Naive thymus-derived CD8-positive, alpha-beta T cell (primary cell): ENCODE measurements at regions not wholly inside any gene's neighbourhood (a gene's known extent, or its start where the extent isn't known, plus 50 kb on each side); places are given as distances from the start of the nearest gene placed in this dataset.
"Not testable (repeated sequence)": the region's sequence is repeated elsewhere in the genome, so short reads cannot be mapped to it uniquely, and the experiment has no call there.

Experiments used
- ATAC-seq, 2 donors: fragments of 150-1000 bp; cut with Tn5 transposase in 1 of 2; sonication (Bioruptor Pico), chemical (Tn5 transposase) in 1 of 2; 1 replicate in 1 of 2; 2 replicates in 1 of 2; pipeline ENCODE4 v1.10.0; 2021; ENCODE audit warnings: mild to moderate bottlenecking in 2 of 2, moderate library complexity in 2 of 2
- POLR2A ChIA-PET: fragments of 350-600 bp; sonication (Branson Sonifier 250); formaldehyde crosslinking; loops from one replicate; lab custom pipeline; 2021; ENCODE audit warnings: antibody characterized with exemption; lab: Charles Lee
- DNase-seq, 10 donors: peaks; one replicate each; pipeline versions ENCODE4 v3.0.0 to v3.0.0-alpha.2; 2020 to 2022
- H3K27ac Mint-ChIP-seq, 10 donors: one replicate each; pipeline ENCODE4 v1.8.0; 2020 to 2022; ENCODE audit warnings: mild to moderate bottlenecking in 10 of 10, mixed read lengths in 10 of 10, moderate library complexity in 4 of 10, inconsistent platforms in 1 of 10
- H3K27me3 Mint-ChIP-seq, 5 donors: one replicate each; pipeline ENCODE4 v1.8.0; 2021 to 2022; ENCODE audit warnings: mixed read lengths in 5 of 5
- H3K36me3 Mint-ChIP-seq, 3 donors: one replicate each; pipeline ENCODE4 v1.8.0; 2020 to 2022; ENCODE audit warnings: mixed read lengths in 3 of 3, mild to moderate bottlenecking in 2 of 3, inconsistent platforms in 1 of 3
- H3K4me1 Mint-ChIP-seq, 4 donors: one replicate each; pipeline ENCODE4 v1.8.0; 2021 to 2022; ENCODE audit warnings: mixed read lengths in 4 of 4
- H3K4me3 Mint-ChIP-seq, 10 donors: one replicate each; pipeline ENCODE4 v1.8.0; 2020 to 2022; ENCODE audit warnings: mild to moderate bottlenecking in 10 of 10, mixed read lengths in 10 of 10, moderate library complexity in 6 of 10, inconsistent platforms in 1 of 10
- H3K9me3 Mint-ChIP-seq, 9 donors: one replicate each; pipeline ENCODE4 v1.8.0; 2020 to 2022; ENCODE audit warnings: mixed read lengths in 9 of 9, mild to moderate bottlenecking in 3 of 9, inconsistent platforms in 1 of 9, moderate library complexity in 1 of 9

GRCh38 chr19:30812099-30812678 lies 440.0 kb downstream of the ZNF536 start:
- H3K4me3 Mint-ChIP-seq, result no peak overlapping the region

GRCh38 chr19:30811397-30812098 lies 439.4 kb downstream of the ZNF536 start:
- POLR2A ChIA-PET, result no interaction called here
- H3K4me1 Mint-ChIP-seq, result no peaks in the 10 kb centered on the region
- H3K4me3 Mint-ChIP-seq, result no peak overlapping the region
- ATAC-seq (no peak), DNase-seq (no peak)
- peaks cover 0 to 13% (median 4%) of the 10 kb centered on the region in 9 donors for H3K9me3 Mint-ChIP-seq
- no peaks in the 10 kb centered on the region for H3K36me3 Mint-ChIP-seq
- no peak overlapping the region for H3K27ac Mint-ChIP-seq
- H3K27me3 Mint-ChIP-seq, result peaks cover 2 to 44% (median 10%) of the 10 kb centered on the region in 5 donors

More at GRCh38 chr19:30812099-30812678, 440.0 kb downstream of the ZNF536 start:
- POLR2A ChIA-PET, result no interaction called here
- no peaks in the 10 kb centered on the region for H3K36me3 Mint-ChIP-seq
- H3K27me3 Mint-ChIP-seq, result peaks cover 2 to 42% (median 12%) of the 10 kb centered on the region in 5 donors
- no peaks in the 10 kb centered on the region for H3K4me1 Mint-ChIP-seq
- peaks cover 0 to 14% (median 4%) of the 10 kb centered on the region in 9 donors for H3K9me3 Mint-ChIP-seq
- ATAC-seq (no peak), DNase-seq (no peak)
- H3K27ac Mint-ChIP-seq, result no peak overlapping the region

GRCh38 chr19:30810726-30811125 lies 438.5 kb downstream of the ZNF536 start:
- no peaks in the 10 kb centered on the region for H3K4me1 Mint-ChIP-seq
- H3K27me3 Mint-ChIP-seq, result peaks cover 2 to 37% (median 10%) of the 10 kb centered on the region in 5 donors
- no peak overlapping the region for H3K4me3 Mint-ChIP-seq
- no peaks in the 10 kb centered on the region for H3K36me3 Mint-ChIP-seq
- H3K27ac Mint-ChIP-seq, result no peak overlapping the region
- POLR2A ChIA-PET, result no interaction called here
- DNase-seq (no peak), ATAC-seq (no peak)
- peaks cover 0 to 11% (median 4%) of the 10 kb centered on the region in 9 donors for H3K9me3 Mint-ChIP-seq

- ATAC-seq (no peak), DNase-seq (no peak)
- H3K9me3 Mint-ChIP-seq, result peaks cover 0 to 6% (median 2%) of the 10 kb centered on the region in 9 donors
- H3K27me3 Mint-ChIP-seq, result peaks cover 4 to 29% (median 6%) of the 10 kb centered on the region in 5 donors
- H3K4me3 Mint-ChIP-seq, result no peak overlapping the region
- H3K4me1 Mint-ChIP-seq, result no peaks in the 10 kb centered on the region
- POLR2A ChIA-PET, result no interaction called here
- H3K36me3 Mint-ChIP-seq, result no peaks in the 10 kb centered on the region
- H3K27ac Mint-ChIP-seq, result no peak overlapping the region
Observed at GRCh38 chr19:30807278-30807677, 435.1 kb downstream of the ZNF536 start.

- POLR2A ChIA-PET, result no interaction called here
Observed at GRCh38 chr19:30806311-30806710, 434.1 kb downstream of the ZNF536 start.

GRCh38 chr19:30804751-30805150 lies 432.6 kb downstream of the ZNF536 start:
- no peak overlapping the region for H3K27ac Mint-ChIP-seq
- H3K4me1 Mint-ChIP-seq, result no peaks in the 10 kb centered on the region
- peaks cover 2 to 23% (median 9%) of the 10 kb centered on the region in 5 donors for H3K27me3 Mint-ChIP-seq
- peaks cover 0 to 4% (median 0%) of the 10 kb centered on the region in 9 donors for H3K9me3 Mint-ChIP-seq
- no peak overlapping the region for H3K4me3 Mint-ChIP-seq
- H3K36me3 Mint-ChIP-seq, result no peaks in the 10 kb centered on the region
- POLR2A ChIA-PET, result no interaction called here
- DNase-seq (no peak), ATAC-seq (no peak)

More at GRCh38 chr19:30806311-30806710, 434.1 kb downstream of the ZNF536 start:
- DNase-seq (no peak), ATAC-seq (no peak)
- Mint-ChIP-seq H3K36me3 (no peaks in the 10 kb centered on the region), H3K27me3 (peaks cover 2 to 28% (median 4%) of the 10 kb centered on the region in 5 donors), H3K4me3 (no peak overlapping the region), H3K27ac (no peak overlapping the region), H3K9me3 (peaks cover 0 to 6% (median 2%) of the 10 kb centered on the region in 9 donors), H3K4me1 (no peaks in the 10 kb centered on the region)

GRCh38 chr19:30804333-30804732 lies 432.1 kb downstream of the ZNF536 start:
- POLR2A ChIA-PET, H3K27ac Mint-ChIP-seq, H3K4me3 Mint-ChIP-seq: not testable (repeated sequence)

GRCh38 chr19:30802424-30803013 lies 430.3 kb downstream of the ZNF536 start:
- H3K4me3 Mint-ChIP-seq, result no peak overlapping the region
- peaks cover 0 to 2% (median 0%) of the 10 kb centered on the region in 9 donors for H3K9me3 Mint-ChIP-seq
- no peaks in the 10 kb centered on the region for H3K4me1 Mint-ChIP-seq
- POLR2A ChIA-PET, result no interaction called here
- peaks cover 3 to 30% (median 13%) of the 10 kb centered on the region in 5 donors for H3K27me3 Mint-ChIP-seq
- ATAC-seq (no peak), DNase-seq (no peak)
- peak overlapping the region in 1 of 10 donors; percentile 8 for H3K27ac Mint-ChIP-seq
- H3K36me3 Mint-ChIP-seq, result no peaks in the 10 kb centered on the region

More at GRCh38 chr19:30804333-30804732, 432.1 kb downstream of the ZNF536 start:
- DNase-seq, H3K4me1 Mint-ChIP-seq, ATAC-seq, H3K36me3 Mint-ChIP-seq, H3K9me3 Mint-ChIP-seq: not testable (repeated sequence)
- H3K27me3 Mint-ChIP-seq, result peaks cover 3 to 27% (median 12%) of the 10 kb centered on the region in 5 donors

- H3K4me1 Mint-ChIP-seq, result no peaks in the 10 kb centered on the region
- no peaks in the 10 kb centered on the region for H3K9me3 Mint-ChIP-seq
- H3K27me3 Mint-ChIP-seq, result peaks cover 3 to 38% (median 20%) of the 10 kb centered on the region in 5 donors
- ATAC-seq (no peak), DNase-seq (no peak)
- POLR2A ChIA-PET, result no interaction called here
- H3K27ac Mint-ChIP-seq, result no peak overlapping the region
- H3K4me3 Mint-ChIP-seq, result no peak overlapping the region
- no peaks in the 10 kb centered on the region for H3K36me3 Mint-ChIP-seq
Observed at GRCh38 chr19:30799865-30800755, 427.9 kb downstream of the ZNF536 start.

GRCh38 chr19:30795727-30796126 lies 423.5 kb downstream of the ZNF536 start:
- DNase-seq (no peak), ATAC-seq (no peak)
- Mint-ChIP-seq H3K27me3 (peaks cover 2 to 25% (median 23%) of the 10 kb centered on the region in 5 donors), H3K36me3 (no peaks in the 10 kb centered on the region), H3K27ac (peak overlapping the region in 1 of 10 donors; percentile 49), H3K9me3 (no peaks in the 10 kb centered on the region), H3K4me3 (no peak overlapping the region), H3K4me1 (no peaks in the 10 kb centered on the region)
- POLR2A ChIA-PET, result no interaction called here

GRCh38 chr19:30792561-30793505 lies 420.6 kb downstream of the ZNF536 start:
- ATAC-seq (no peak), DNase-seq (no peak)
- Mint-ChIP-seq H3K4me3 (no peak overlapping the region), H3K4me1 (no peaks in the 10 kb centered on the region), H3K27ac (peak overlapping the region in 1 of 10 donors; percentile 2), H3K9me3 (no peaks in the 10 kb centered on the region), H3K36me3 (no peaks in the 10 kb centered on the region), H3K27me3 (peaks cover 0 to 12% (median 7%) of the 10 kb centered on the region in 5 donors)
- POLR2A ChIA-PET, result no interaction called here
